ENCODE measurements at regions not wholly inside any gene's neighbourhood (a gene's known extent, or its start where the extent isn't known, plus 50 kb on each side); places are given as distances from the start of the nearest gene placed in this dataset.
"Not testable (repeated sequence)": the region's sequence is repeated elsewhere in the genome, so short reads cannot be mapped to it uniquely, and the experiment has no call there.

GRCh38 chr5:17365811-17366138, 132.3 kb upstream of the TAF11L2 start:
- DNase-seq, result peak in 2 of 3 experiments; percentile 46 to 72

- DNase-seq, result peak in 2 of 3 experiments; percentile 9 to 63
Measured at GRCh38 chr5:17367256-17367840, 130.7 kb upstream of the TAF11L2 start.

GRCh38 chr5:17370651-17371050, 127.4 kb upstream of the TAF11L2 start:
- DNase-seq, result no peak

GRCh38 chr5:17373406-17373805, 124.6 kb upstream of the TAF11L2 start:
- no peak for DNase-seq

GRCh38 chr5:17373814-17374556, 124.0 kb upstream of the TAF11L2 start:
- no peak for DNase-seq

GRCh38 chr5:17374973-17375742, 122.9 kb upstream of the TAF11L2 start:
- DNase-seq, result no peak

GRCh38 chr5:17375886-17376285, 122.1 kb upstream of the TAF11L2 start:
- not testable (repeated sequence) for DNase-seq

GRCh38 chr5:17378346-17378997, 119.6 kb upstream of the TAF11L2 start:
- no peak for DNase-seq

GRCh38 chr5:17379100-17379951, 118.7 kb upstream of the TAF11L2 start:
- DNase-seq, result peak in 2 of 3 experiments; percentile 44 to 91

GRCh38 chr5:17381932-17382331, 116.1 kb upstream of the TAF11L2 start:
- DNase-seq, result no peak

- no peak for DNase-seq
Measured at GRCh38 chr5:17383526-17383925, 114.5 kb upstream of the TAF11L2 start.

- DNase-seq, result peak in 1 of 3 experiments; percentile 29
Measured at GRCh38 chr5:17384181-17384580, 113.8 kb upstream of the TAF11L2 start.

- no peak for DNase-seq
Measured at GRCh38 chr5:17388717-17389116, 109.3 kb upstream of the TAF11L2 start.

- no peak for DNase-seq
Measured at GRCh38 chr5:17394086-17394485, 103.9 kb upstream of the TAF11L2 start.

- DNase-seq, result no peak
Measured at GRCh38 chr5:17395106-17395880, 102.7 kb upstream of the TAF11L2 start.

- DNase-seq, result no peak
Measured at GRCh38 chr5:17396247-17396646, 101.8 kb upstream of the TAF11L2 start.

GRCh38 chr5:17398431-17398830, 99.6 kb upstream of the TAF11L2 start:
- DNase-seq, result no peak

- DNase-seq, result no peak
Measured at GRCh38 chr5:17398866-17399835, 98.9 kb upstream of the TAF11L2 start.

- DNase-seq, result no peak
Measured at GRCh38 chr5:17399931-17400330, 98.1 kb upstream of the TAF11L2 start.

- no peak for DNase-seq
Measured at GRCh38 chr5:17400724-17401469, 97.1 kb upstream of the TAF11L2 start.
